IMR-90 (cell line): ENCODE measurements at regions not wholly inside any gene's neighbourhood (a gene's known extent, or its start where the extent isn't known, plus 50 kb on each side); places are given as distances from the start of the nearest gene placed in this dataset.

Source experiments
- ATAC-seq: fragments of 200-7000 bp; cut with Tn5 transposase; 2 replicates; pipeline ENCODE4 v1.9.1; 2020; ENCODE audit warnings: low read depth, mild to moderate bottlenecking, moderate library complexity
- BruUV-seq: library from RNA; stranded (reverse); fragments of 400-500 nt; replicated peaks from 2 replicates; lab custom pipeline; 2021; lab: Mats Ljungman, UMichigan
- CTCF ChIA-PET: fragments of 300-600 bp; formaldehyde crosslinking; extraction: SDS; loops from one replicate; lab custom pipeline; 2021; ENCODE audit warnings: antibody characterized with exemption; lab: Yijun Ruan, JAX
- POLR2A ChIA-PET: fragments of 300-600 bp; sonication (Branson Sonifier 250); formaldehyde crosslinking; loops from one replicate; lab custom pipeline; 2022; ENCODE audit warnings: antibody characterized with exemption; ENCODE audit not compliant: unreplicated experiment; lab: Charles Lee
- DNase-seq: peaks from one replicate; pipeline ENCODE4 v3.0.0; 2013
- H2AFZ ChIP-seq: replicated peaks from 2 replicates; pipeline ENCODE3; 2013; ENCODE audit warnings: low read length, mild to moderate bottlenecking; ENCODE audit not compliant: poor library complexity
- H2AK5ac ChIP-seq: 2 replicates; pipeline ENCODE4 v1.6.1; 2013; ENCODE audit warnings: low read depth, low read length, inconsistent platforms
- H2AK9ac ChIP-seq: replicated peaks from 2 replicates; pipeline ENCODE3; 2013; ENCODE audit warnings: mild to moderate bottlenecking, low read depth, low read length, moderate library complexity; ENCODE audit not compliant: poor library complexity
- H2BK120ac ChIP-seq: 2 replicates; pipeline ENCODE4 v1.6.1; 2013; ENCODE audit warnings: low read depth, low read length, inconsistent platforms
- H2BK15ac ChIP-seq: 3 replicates; pipeline ENCODE4 v1.6.1; 2013; ENCODE audit warnings: low read depth, low read length, inconsistent platforms
- H2BK20ac ChIP-seq: 2 replicates; pipeline ENCODE4 v1.6.1; 2013; ENCODE audit warnings: low read depth, mild to moderate bottlenecking, inconsistent platforms, low read length, moderate library complexity
- H2BK5ac ChIP-seq: 2 replicates; pipeline ENCODE4 v1.6.1; 2013; ENCODE audit warnings: mild to moderate bottlenecking, low read depth, low read length, inconsistent platforms; ENCODE audit not compliant: poor library complexity, severe bottlenecking
- H3K14ac ChIP-seq: replicated peaks from 2 replicates; pipeline ENCODE4 v1.6.1; 2013; ENCODE audit warnings: low read depth, low read length, inconsistent platforms
- H3K18ac ChIP-seq: 2 replicates; pipeline ENCODE4 v1.6.1; 2013; ENCODE audit warnings: low read depth, low read length, control low read depth
- H3K23ac ChIP-seq: 2 replicates; pipeline ENCODE4 v1.6.1; 2013; ENCODE audit warnings: low read depth, low read length, inconsistent platforms
- H3K27ac ChIP-seq: 2 replicates; pipeline ENCODE4 v1.5.1; 2013; ENCODE audit warnings: mild to moderate bottlenecking, control low read depth, low read length; ENCODE audit not compliant: insufficient read depth
- H3K27me3 ChIP-seq: 2 replicates; pipeline ENCODE4 v1.6.1; 2013; ENCODE audit warnings: low read length; ENCODE audit not compliant: control insufficient read depth, insufficient read depth
- H3K36me3 ChIP-seq: 2 replicates; pipeline ENCODE4 v1.6.1; 2013; ENCODE audit warnings: low read length, mixed read lengths; ENCODE audit not compliant: control insufficient read depth, insufficient read depth
- H3K4ac ChIP-seq: 2 replicates; pipeline ENCODE4 v1.6.1; 2013; ENCODE audit warnings: low read depth, low read length, inconsistent platforms
- H3K4me1 ChIP-seq: 2 replicates; pipeline ENCODE4 v1.6.1; 2013; ENCODE audit warnings: low read length, mixed read lengths; ENCODE audit not compliant: control insufficient read depth, insufficient read depth
- H3K4me2 ChIP-seq: 2 replicates; pipeline ENCODE4 v1.6.1; 2013; ENCODE audit warnings: low read depth, mild to moderate bottlenecking, control low read depth, low read length, moderate library complexity
- H3K4me3 ChIP-seq: 2 replicates; pipeline ENCODE4 v1.5.1; 2013; ENCODE audit warnings: low read depth, mild to moderate bottlenecking, control low read depth, low read length, moderate library complexity; ENCODE audit not compliant: insufficient read depth
- H3K56ac ChIP-seq: 2 replicates; pipeline ENCODE4 v1.6.1; 2013; ENCODE audit warnings: low read length, inconsistent platforms; ENCODE audit not compliant: insufficient read depth; ENCODE audit errors: extremely low read depth
- H3K79me1 ChIP-seq, 2 experiments: 2 replicates each; pipeline ENCODE4 v1.6.1; 2013; ENCODE audit warnings: low read length in 2 of 2, inconsistent platforms in 1 of 2, low read depth in 1 of 2
- H3K9ac ChIP-seq: 2 replicates; pipeline ENCODE4 v1.6.1; 2013; ENCODE audit warnings: low read depth, low read length, control low read depth
- H3K9me1 ChIP-seq: 2 replicates; pipeline ENCODE4 v1.6.1; 2013; ENCODE audit warnings: low read length, inconsistent platforms; ENCODE audit not compliant: insufficient read depth
- H3K9me3 ChIP-seq: 2 replicates; pipeline ENCODE4 v1.6.1; 2013; ENCODE audit warnings: low read length; ENCODE audit not compliant: control insufficient read depth, insufficient read depth
- H4K20me1 ChIP-seq: 2 replicates; pipeline ENCODE4 v1.6.1; 2013; ENCODE audit warnings: low read length, inconsistent platforms; ENCODE audit not compliant: insufficient read depth
- H4K5ac ChIP-seq: 2 replicates; pipeline ENCODE4 v1.6.1; 2013; ENCODE audit warnings: mild to moderate bottlenecking, low read depth, low read length, control low read depth
- H4K8ac ChIP-seq, 2 experiments: 2 replicates each; pipeline ENCODE4 v1.6.1; 2013; ENCODE audit warnings: low read depth in 2 of 2, low read length in 2 of 2, control low read depth in 1 of 2, inconsistent platforms in 1 of 2
- H4K91ac ChIP-seq: 2 replicates; pipeline ENCODE4 v1.6.1; 2013; ENCODE audit warnings: low read depth, low read length, inconsistent platforms; ENCODE audit not compliant: insufficient read depth
- CHD1 ChIP-seq: IDR thresholded peaks from 2 replicates; pipeline ENCODE4 v1.6.1; 2012; ENCODE audit warnings: low read depth, low read length, improper control_type of control experiment
- FOS ChIP-seq: fragments of 150-350 bp; IDR thresholded peaks from 2 replicates; pipeline ENCODE4 v1.6.1; 2016; ENCODE audit warnings: low read depth, low read length
- MAFK ChIP-seq: IDR thresholded peaks from 2 replicates; pipeline ENCODE4 v1.6.1; 2012; ENCODE audit warnings: low read depth, low read length, improper control_type of control experiment
- POLR2A ChIP-seq: IDR thresholded peaks from 2 replicates; pipeline ENCODE4 v1.6.1; 2012; ENCODE audit warnings: mild to moderate bottlenecking, low read depth, low read length
- RAD21 ChIP-seq: IDR thresholded peaks from 2 replicates; pipeline ENCODE4 v1.6.1; 2012; ENCODE audit warnings: low read length, improper control_type of control experiment
- RCOR1 ChIP-seq: IDR thresholded peaks from 2 replicates; pipeline ENCODE4 v1.6.1; 2012; ENCODE audit warnings: mild to moderate bottlenecking, low read length, improper control_type of control experiment; ENCODE audit not compliant: insufficient replicate concordance
- RFX5 ChIP-seq: IDR thresholded peaks from 2 replicates; pipeline ENCODE4 v1.8.0; 2012; ENCODE audit warnings: low read depth, mild to moderate bottlenecking, low read length, moderate library complexity
- WGBS, 2 experiments: methylation state at CpG; one replicate each; pipeline versions ENCODE4 v1.1.5 to v1.1.7; 2013; ENCODE audit warnings: missing lambda C conversion rate in 2 of 2; ENCODE audit not compliant: insufficient read length in 1 of 2; ENCODE audit errors: extremely low coverage in 2 of 2; 5-methylcytosine and 5-hydroxymethylcytosine counted together
- dilution Hi-C: fragments of 300-500 bp; cut with HindIII; formaldehyde crosslinking; loops from one replicate; pipeline ENCODE4 v1.14.3; 2018; ENCODE audit warnings: low sequenced_read_pairs; ENCODE audit not compliant: unreplicated experiment
- in situ Hi-C: fragments of 300-500 bp; cut with MboI; formaldehyde crosslinking; loops from 3 replicates; pipeline ENCODE4 v1.14.3; 2019; ENCODE audit warnings: low sequenced_read_pairs, inconsistent platforms, mixed read lengths
- intact Hi-C: fragments of 100-400 bp; cut with micrococcal nuclease; formaldehyde crosslinking; loops from 2 replicates; pipeline ENCODE4 v1.10.0; 2022
- TF ChIP-seq, protein P1 (sequence below): fragments of 150-350 bp; IDR thresholded peaks from 2 replicates; pipeline ENCODE4 v1.6.1; 2016; ENCODE audit warnings: low read depth, mild to moderate bottlenecking, low read length, moderate library complexity, borderline replicate concordance
- TF ChIP-seq, protein P2 (sequence below): fragments of 150-350 bp; IDR thresholded peaks from 2 replicates; pipeline ENCODE4 v1.6.1; 2017; ENCODE audit warnings: mild to moderate bottlenecking, antibody characterized with exemption, low read length, low read depth

DNA sequence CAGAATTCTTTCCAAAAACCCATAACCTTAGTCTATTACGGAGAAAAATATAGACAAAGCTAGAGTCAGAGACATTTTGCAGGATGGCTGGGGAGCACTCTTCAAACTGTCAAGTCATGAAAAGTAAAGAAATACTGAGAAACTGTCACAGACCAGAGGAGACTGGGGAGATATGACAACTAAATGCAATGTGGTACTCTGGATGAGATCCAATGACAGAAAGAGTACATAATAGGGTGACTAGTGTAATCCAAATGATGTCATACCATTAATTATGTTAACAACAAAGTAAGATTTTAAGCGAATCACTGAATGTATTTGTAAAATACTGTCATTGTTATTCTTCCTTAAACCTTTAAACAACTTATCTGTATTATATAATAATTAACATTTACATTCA, 393.8 kb downstream of the LIG4 start:
- Histone ChIP-seq H3K9ac (no peak overlapping the region), H3K36me3 (no peaks in the 10 kb centered on the region; the same call in 1 of the 2 replicates), H4K91ac (no peak overlapping the region), H2AFZ (no peak overlapping the region), H3K4me1 (peaks cover 7% of the 10 kb centered on the region; the same call in 1 of the 2 replicates), H3K4ac (no peak overlapping the region), H2BK15ac (no peak overlapping the region), H3K9me3 (no peaks in the 10 kb centered on the region), H3K18ac (no peak overlapping the region), H3K4me3 (no peak overlapping the region), H3K27ac (no peak overlapping the region), H2BK120ac (no peak overlapping the region; the same call in 1 of the 2 replicates), H2AK5ac (no peak overlapping the region), H2BK5ac (no peak overlapping the region), H3K27me3 (no peaks in the 10 kb centered on the region), H3K9me1 (peaks cover 3% of the 10 kb centered on the region; the same call in 1 of the 2 replicates), H2AK9ac (no peak overlapping the region), H3K4me2 (no peak overlapping the region), H4K20me1 (peaks cover 16% of the 10 kb centered on the region; the same call in 1 of the 2 replicates), H3K56ac (no peak overlapping the region), H3K23ac (peak overlapping the region; percentile 23; the same call in 1 of the 2 replicates), H3K79me1 (peaks cover 23 to 67% of the 10 kb centered on the region in 2 experiments), H4K8ac (no peak overlapping the region), H4K5ac (no peak overlapping the region), H2BK20ac (peak overlapping the region; percentile 1; the same call in 1 of the 2 replicates), H3K14ac (no peak overlapping the region; the same call in 1 of the 2 replicates)
- intact Hi-C loops (no loop called here), in situ Hi-C loops (no loop called here), dilution Hi-C loops (no loop called here)
- DNase-seq (no peak), ATAC-seq (no peak)
- ChIA-PET CTCF (no interaction called here), POLR2A (no interaction called here)
- WGBS, 2 experiments: no CpG with 5 or more reads among the region's 2 CpGs
- no peak for TF ChIP-seq CHD1
- no peak for TF ChIP-seq RCOR1
- TF ChIP-seq FOS: no peak
- no peak for TF ChIP-seq RAD21
- no peak for TF ChIP-seq POLR2A
- TF ChIP-seq, protein P1, sequence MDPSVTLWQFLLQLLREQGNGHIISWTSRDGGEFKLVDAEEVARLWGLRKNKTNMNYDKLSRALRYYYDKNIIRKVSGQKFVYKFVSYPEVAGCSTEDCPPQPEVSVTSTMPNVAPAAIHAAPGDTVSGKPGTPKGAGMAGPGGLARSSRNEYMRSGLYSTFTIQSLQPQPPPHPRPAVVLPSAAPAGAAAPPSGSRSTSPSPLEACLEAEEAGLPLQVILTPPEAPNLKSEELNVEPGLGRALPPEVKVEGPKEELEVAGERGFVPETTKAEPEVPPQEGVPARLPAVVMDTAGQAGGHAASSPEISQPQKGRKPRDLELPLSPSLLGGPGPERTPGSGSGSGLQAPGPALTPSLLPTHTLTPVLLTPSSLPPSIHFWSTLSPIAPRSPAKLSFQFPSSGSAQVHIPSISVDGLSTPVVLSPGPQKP: no peak
- TF ChIP-seq, protein P2, sequence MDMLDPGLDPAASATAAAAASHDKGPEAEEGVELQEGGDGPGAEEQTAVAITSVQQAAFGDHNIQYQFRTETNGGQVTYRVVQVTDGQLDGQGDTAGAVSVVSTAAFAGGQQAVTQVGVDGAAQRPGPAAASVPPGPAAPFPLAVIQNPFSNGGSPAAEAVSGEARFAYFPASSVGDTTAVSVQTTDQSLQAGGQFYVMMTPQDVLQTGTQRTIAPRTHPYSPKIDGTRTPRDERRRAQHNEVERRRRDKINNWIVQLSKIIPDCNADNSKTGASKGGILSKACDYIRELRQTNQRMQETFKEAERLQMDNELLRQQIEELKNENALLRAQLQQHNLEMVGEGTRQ: no peak
- TF ChIP-seq MAFK: no peak
- no peak for TF ChIP-seq RFX5
- no TSS peak for BruUV-seq
